SK-N-MC (cell line): ENCODE measurements at regions not wholly inside any gene's neighbourhood (a gene's known extent, or its start where the extent isn't known, plus 50 kb on each side); places are given as distances from the start of the nearest gene placed in this dataset.

ENCODE experiments used
- DNase-seq: peaks from one replicate; pipeline ENCODE4 v3.0.0-alpha.2; 2011; ENCODE audit warnings: low read depth, low spot score
- H3K27ac ChIP-seq: fragments of 200-600 bp; sonication (generic); 2 replicates; pipeline ENCODE4 v1.5.1; 2016; ENCODE audit warnings: mixed run types
- H3K36me3 ChIP-seq: fragments of 200-600 bp; sonication (generic); 2 replicates; pipeline ENCODE4 v1.6.1; 2017; ENCODE audit warnings: antibody characterized with exemption, low read length, mixed read lengths; ENCODE audit not compliant: insufficient read depth
- H3K4me3 ChIP-seq: fragments of 200-600 bp; sonication (generic); 2 replicates; pipeline ENCODE4 v1.5.1; 2016
- H3K9ac ChIP-seq: fragments of 200-600 bp; sonication (generic); 2 replicates; pipeline ENCODE4 v1.8.0; 2017; ENCODE audit warnings: mixed run types, mixed read lengths; ENCODE audit not compliant: insufficient read length
- H3K9me3 ChIP-seq: fragments of 200-600 bp; sonication (generic); 2 replicates; pipeline ENCODE4 v1.6.1; 2017; ENCODE audit warnings: low read depth, mild to moderate bottlenecking, antibody characterized with exemption, low read length, moderate library complexity, mixed read lengths
- EZH2 ChIP-seq: fragments of 200-600 bp; sonication (generic); IDR thresholded peaks from one replicate; pipeline ENCODE4 v1.6.1; 2017; ENCODE audit warnings: antibody characterized with exemption
- FOXP2 ChIP-seq: optimal IDR thresholded peaks from 2 replicates; pipeline ENCODE3; 2011; ENCODE audit warnings: mild to moderate bottlenecking, moderate library complexity; ENCODE audit not compliant: insufficient read depth; ENCODE audit errors: extremely low read length, control extremely low read depth
- POLR2AphosphoS5 ChIP-seq: IDR thresholded peaks from 2 replicates; pipeline ENCODE4 v1.6.1; 2012; ENCODE audit warnings: mild to moderate bottlenecking, low read depth, low read length, borderline replicate concordance

- DNase-seq: no peak
- Histone ChIP-seq H3K27ac (no peak overlapping the region), H3K9ac (no peak overlapping the region), H3K4me3 (no peak overlapping the region), H3K36me3 (no peaks in the 10 kb centered on the region), H3K9me3 (no peaks in the 10 kb centered on the region)
- no peak for TF ChIP-seq FOXP2
- TF ChIP-seq EZH2: no peak
- no peak for TF ChIP-seq POLR2AphosphoS5
Observed at GRCh38 chr14:98114122-98114895, 1157.7 kb downstream of the BCL11B start.

GRCh38 chr14:98114946-98115345 lies 1157.1 kb downstream of the BCL11B start:
- DNase-seq: no peak
- no peaks in the 10 kb centered on the region for H3K36me3 ChIP-seq
- H3K27ac ChIP-seq: no peak overlapping the region
- H3K4me3 ChIP-seq: no peak overlapping the region
- no peaks in the 10 kb centered on the region for H3K9me3 ChIP-seq
- H3K9ac ChIP-seq: no peak overlapping the region
- TF ChIP-seq FOXP2: no peak
- TF ChIP-seq POLR2AphosphoS5: no peak
- no peak for TF ChIP-seq EZH2

- no peaks in the 10 kb centered on the region for H3K9me3 ChIP-seq
Observed at GRCh38 chr14:98118749-98119148, 1153.2 kb downstream of the BCL11B start.

GRCh38 chr14:98119739-98120138 lies 1152.3 kb downstream of the BCL11B start:
- TF ChIP-seq EZH2 (no peak), POLR2AphosphoS5 (no peak), FOXP2 (no peak)

More at GRCh38 chr14:98118749-98119148, 1153.2 kb downstream of the BCL11B start:
- Histone ChIP-seq H3K9ac (no peak overlapping the region), H3K4me3 (no peak overlapping the region), H3K36me3 (no peaks in the 10 kb centered on the region), H3K27ac (no peak overlapping the region)
- no peak for DNase-seq
- no peak for TF ChIP-seq EZH2

GRCh38 chr14:98120831-98121464 lies 1151.0 kb downstream of the BCL11B start:
- no peak for DNase-seq
- Histone ChIP-seq H3K4me3 (no peak overlapping the region), H3K9me3 (no peaks in the 10 kb centered on the region), H3K27ac (no peak overlapping the region), H3K9ac (no peak overlapping the region), H3K36me3 (no peaks in the 10 kb centered on the region)
- TF ChIP-seq FOXP2: no peak
- no peak for TF ChIP-seq EZH2
- TF ChIP-seq POLR2AphosphoS5: no peak

More at GRCh38 chr14:98119739-98120138, 1152.3 kb downstream of the BCL11B start:
- H3K4me3 ChIP-seq: no peak overlapping the region
- H3K36me3 ChIP-seq: no peaks in the 10 kb centered on the region
- no peak overlapping the region for H3K27ac ChIP-seq
- H3K9me3 ChIP-seq: no peaks in the 10 kb centered on the region
- no peak for DNase-seq
- no peak overlapping the region for H3K9ac ChIP-seq

GRCh38 chr14:98122527-98122926 lies 1149.5 kb downstream of the BCL11B start:
- Histone ChIP-seq H3K4me3 (no peak overlapping the region), H3K36me3 (no peaks in the 10 kb centered on the region), H3K9ac (no peak overlapping the region), H3K27ac (no peak overlapping the region), H3K9me3 (no peaks in the 10 kb centered on the region)
- DNase-seq: no peak
- TF ChIP-seq POLR2AphosphoS5 (no peak), FOXP2 (no peak), EZH2 (no peak)

GRCh38 chr14:98130691-98131090 lies 1141.3 kb downstream of the BCL11B start:
- no peaks in the 10 kb centered on the region for H3K36me3 ChIP-seq
- H3K27ac ChIP-seq: no peak overlapping the region
- TF ChIP-seq EZH2 (no peak), FOXP2 (no peak), POLR2AphosphoS5 (no peak)
- no peak overlapping the region for H3K4me3 ChIP-seq
- no peaks in the 10 kb centered on the region for H3K9me3 ChIP-seq
- no peak overlapping the region for H3K9ac ChIP-seq
- DNase-seq: no peak

GRCh38 chr14:98131406-98131805 lies 1140.6 kb downstream of the BCL11B start:
- Histone ChIP-seq H3K4me3 (no peak overlapping the region), H3K27ac (no peak overlapping the region), H3K9me3 (no peaks in the 10 kb centered on the region), H3K36me3 (no peaks in the 10 kb centered on the region), H3K9ac (no peak overlapping the region)
- no peak for DNase-seq
- no peak for TF ChIP-seq POLR2AphosphoS5
- no peak for TF ChIP-seq FOXP2
- TF ChIP-seq EZH2: no peak
